ENCODE measurements at regions not wholly inside any gene's neighbourhood (a gene's known extent, or its start where the extent isn't known, plus 50 kb on each side); places are given as distances from the start of the nearest gene placed in this dataset.

DNA sequence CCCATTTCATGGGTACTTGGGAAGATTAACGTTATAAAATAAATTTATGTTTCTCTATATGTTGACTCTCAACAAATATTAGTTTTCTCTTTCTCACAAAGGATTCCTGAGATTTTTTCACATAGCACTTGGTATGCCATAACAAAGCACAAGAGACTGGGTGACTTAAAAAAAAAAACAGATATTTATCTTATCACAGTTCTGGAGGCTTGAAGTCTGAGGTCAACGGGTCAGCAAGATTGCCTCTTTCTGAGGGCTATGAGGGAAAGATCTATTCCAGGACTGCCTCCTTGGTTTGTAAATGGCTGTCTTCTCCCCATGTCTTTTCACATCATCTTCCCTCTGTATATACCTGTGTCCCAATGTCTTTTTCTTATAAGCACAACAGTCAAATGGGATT lies 153.5 kb upstream of the DIO2 start:
- TF ChIP-seq EZH2 (IDR thresholded peaks at IDR 0.05; ENCODE audit: insufficient read depth, poor library complexity, severe bottlenecking) (no peak), EZH2phosphoT487 (IDR thresholded peaks at IDR 0.05; ENCODE audit: insufficient read depth, low read depth) (no peak)
